ENCODE measurements at regions not wholly inside any gene's neighbourhood (a gene's known extent, or its start where the extent isn't known, plus 50 kb on each side); places are given as distances from the start of the nearest gene placed in this dataset.

DNA sequence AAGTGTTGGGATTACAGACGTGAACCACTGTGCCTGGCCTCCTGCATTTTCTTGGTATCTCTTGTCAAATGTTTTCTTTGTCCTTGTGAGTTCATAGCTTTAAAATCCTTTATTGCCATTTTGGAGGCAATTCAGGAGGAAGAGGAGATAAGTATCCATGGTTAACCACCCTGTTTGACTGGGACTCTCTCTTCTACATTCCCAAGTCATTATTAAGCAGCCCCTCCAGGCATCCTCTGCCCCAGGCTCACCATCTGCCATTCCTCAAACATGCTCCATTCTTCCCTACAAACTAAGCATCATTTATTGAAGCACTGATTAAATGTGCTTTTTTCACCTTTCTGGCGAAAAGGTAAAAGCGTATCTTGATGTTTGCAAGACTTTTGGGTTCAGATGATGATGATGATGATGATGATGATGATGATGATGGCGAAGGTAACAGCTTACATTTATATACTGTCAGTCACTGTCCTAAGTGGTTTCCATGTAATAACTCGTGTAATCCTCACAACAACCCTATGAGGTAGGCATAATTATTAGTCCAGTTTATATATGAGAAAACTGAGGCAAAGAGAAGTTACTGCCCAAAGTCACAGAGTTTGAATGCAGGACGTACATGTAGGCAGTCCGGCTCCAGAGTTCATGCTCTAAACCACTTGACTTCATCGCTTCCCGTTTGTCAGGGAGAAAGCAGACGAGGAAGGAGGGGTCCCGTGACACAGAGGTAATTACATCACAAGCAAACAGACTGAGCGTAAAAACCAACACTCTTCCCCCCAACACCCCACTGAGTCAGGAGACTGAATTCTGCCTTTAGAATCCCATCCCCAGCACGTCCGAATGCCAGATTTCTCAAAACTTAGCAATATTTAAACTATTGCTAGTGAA, 69.7 kb upstream of the ACKR3 start:
- ChIA-PET CTCF (no interaction called here), POLR2A (no interaction called here)
- Mint-ChIP-seq H3K4me1 (ENCODE audit: low read depth) (no peaks in the 10 kb centered on the region), H3K27ac (no peak overlapping the region), H3K36me3 (no peaks in the 10 kb centered on the region), H3K9me3 (no peaks in the 10 kb centered on the region), H3K4me3 (no peak overlapping the region), H3K27me3 (peaks cover 16% of the 10 kb centered on the region)
- intact Hi-C loops (cut with micrococcal nuclease): no loop called here
- DNase-seq: no peak

DNA sequence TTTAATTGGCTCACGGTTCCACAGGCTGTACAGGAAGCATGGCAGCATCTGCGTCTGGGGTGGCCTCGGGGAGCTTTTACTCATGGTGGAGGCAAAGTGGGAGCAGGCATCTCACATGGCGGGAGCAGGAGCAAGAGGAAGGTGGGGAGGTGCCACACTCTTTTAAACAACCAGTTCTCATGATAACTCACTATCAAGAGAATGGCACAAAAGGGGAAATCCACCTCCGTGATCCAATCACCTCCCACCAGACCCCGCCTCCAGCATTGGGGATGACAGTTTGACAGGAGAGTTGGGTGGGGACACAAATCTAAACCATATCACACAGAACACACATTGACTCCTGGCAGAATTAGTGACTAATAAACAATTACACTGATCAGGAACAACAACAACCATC, 68.6 kb upstream of the ACKR3 start:
- intact Hi-C loops (cut with micrococcal nuclease): no loop called here
- Mint-ChIP-seq H3K36me3 (no peaks in the 10 kb centered on the region), H3K9me3 (no peaks in the 10 kb centered on the region), H3K4me3 (no peak overlapping the region), H3K4me1 (ENCODE audit: low read depth) (no peaks in the 10 kb centered on the region), H3K27me3 (peaks cover 20% of the 10 kb centered on the region), H3K27ac (no peak overlapping the region)
- ChIA-PET POLR2A (no interaction called here), CTCF (interaction anchor here (1.7 kb wide), 1 partner anchor 12 kb away, joined by 4 read pairs; no protein-coding TSS in a partner anchor)
- DNase-seq: no peak

- Mint-ChIP-seq H3K4me3 (no peak overlapping the region), H3K36me3 (no peaks in the 10 kb centered on the region), H3K27ac (no peak overlapping the region), H3K27me3 (peaks cover 25% of the 10 kb centered on the region), H3K9me3 (no peaks in the 10 kb centered on the region), H3K4me1 (ENCODE audit: low read depth) (no peaks in the 10 kb centered on the region)
- DNase-seq: no peak
- POLR2A ChIA-PET: no interaction called here
- intact Hi-C loops (cut with micrococcal nuclease): no loop called here
- CTCF ChIA-PET: interaction anchor here (1.2 to 1.7 kb wide), 2 partner anchors 12 to 68 kb away, joined by 4 read pairs; partner anchors contain the start of gene ACKR3
Observed at GRCh38 chr2:236501531-236501930, 68.1 kb upstream of the ACKR3 start.

DNA sequence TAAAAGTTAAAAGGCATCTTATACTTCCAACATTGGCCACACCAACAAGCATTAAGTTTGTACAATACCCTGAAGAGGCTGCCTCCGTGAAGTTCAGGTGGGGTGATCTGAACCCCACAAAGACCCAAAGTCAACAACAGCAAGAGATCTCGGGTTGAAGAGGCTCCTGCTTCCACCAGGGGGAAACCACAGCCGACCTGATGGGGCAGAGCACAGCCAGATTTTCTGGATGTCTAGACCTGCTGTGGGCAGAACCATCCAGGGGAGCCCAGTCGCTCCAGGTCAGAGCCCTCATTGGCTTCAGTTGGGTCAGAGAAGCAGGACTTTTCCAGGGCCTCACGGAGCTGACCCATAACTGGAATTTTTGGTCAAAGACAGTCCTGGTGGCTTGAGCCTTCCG, 66.5 kb upstream of the ACKR3 start:
- ChIA-PET POLR2A (no interaction called here), CTCF (no interaction called here)
- no peak for DNase-seq
- no peaks in the 10 kb centered on the region for H3K36me3 Mint-ChIP-seq
- no peak overlapping the region for H3K4me3 Mint-ChIP-seq
- H3K9me3 Mint-ChIP-seq: no peaks in the 10 kb centered on the region
- intact Hi-C loops (cut with micrococcal nuclease): no loop called here
- no peak overlapping the region for H3K27ac Mint-ChIP-seq
- H3K27me3 Mint-ChIP-seq: peaks cover 32% of the 10 kb centered on the region
- H3K4me1 Mint-ChIP-seq (ENCODE audit: low read depth): peaks cover 8% of the 10 kb centered on the region

GRCh38 chr2:236503583-236503982, 66.0 kb upstream of the ACKR3 start:
- H3K27ac Mint-ChIP-seq: no peak overlapping the region
- no peaks in the 10 kb centered on the region for H3K9me3 Mint-ChIP-seq
- H3K4me1 Mint-ChIP-seq (ENCODE audit: low read depth): peaks cover 8% of the 10 kb centered on the region
- no peak for DNase-seq
- H3K4me3 Mint-ChIP-seq: no peak overlapping the region
- H3K27me3 Mint-ChIP-seq: peaks cover 35% of the 10 kb centered on the region
- no peaks in the 10 kb centered on the region for H3K36me3 Mint-ChIP-seq
- ChIA-PET POLR2A (no interaction called here), CTCF (no interaction called here)
- intact Hi-C loops (cut with micrococcal nuclease): no loop called here

DNA sequence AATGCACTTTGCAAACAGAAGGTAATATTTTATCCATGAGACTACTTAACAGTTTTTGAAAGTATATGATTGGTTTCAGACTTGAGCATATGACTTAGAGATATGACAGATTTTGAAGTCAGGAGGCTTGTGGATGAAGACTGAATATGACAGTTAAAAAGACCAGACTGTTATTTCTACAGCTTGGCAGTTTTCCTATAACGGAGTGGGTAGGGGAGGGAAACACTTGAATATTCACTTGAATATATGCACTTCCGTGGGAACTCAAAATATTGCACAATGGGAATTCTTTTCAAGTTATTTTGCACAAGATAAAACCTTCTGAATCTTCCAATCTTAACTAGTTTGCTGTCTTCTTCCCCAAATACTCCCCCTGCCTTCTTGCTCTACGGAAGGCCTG, 64.6 kb upstream of the ACKR3 start:
- ChIA-PET POLR2A (no interaction called here), CTCF (no interaction called here)
- Mint-ChIP-seq H3K27me3 (peaks cover 36% of the 10 kb centered on the region), H3K9me3 (no peaks in the 10 kb centered on the region), H3K27ac (no peak overlapping the region), H3K4me3 (no peak overlapping the region), H3K4me1 (ENCODE audit: low read depth) (peaks cover 11% of the 10 kb centered on the region), H3K36me3 (no peaks in the 10 kb centered on the region)
- DNase-seq: no peak
- intact Hi-C loops (cut with micrococcal nuclease): no loop called here

GRCh38 chr2:236505648-236506047, 64.0 kb upstream of the ACKR3 start:
- POLR2A ChIA-PET: no interaction called here
- CTCF ChIA-PET: no interaction called here
- Mint-ChIP-seq H3K36me3 (no peaks in the 10 kb centered on the region), H3K9me3 (no peaks in the 10 kb centered on the region), H3K4me1 (ENCODE audit: low read depth) (peaks cover 14% of the 10 kb centered on the region), H3K4me3 (no peak overlapping the region), H3K27ac (no peak overlapping the region), H3K27me3 (peaks cover 34% of the 10 kb centered on the region)
- DNase-seq: no peak
- intact Hi-C loops (cut with micrococcal nuclease): no loop called here

DNA sequence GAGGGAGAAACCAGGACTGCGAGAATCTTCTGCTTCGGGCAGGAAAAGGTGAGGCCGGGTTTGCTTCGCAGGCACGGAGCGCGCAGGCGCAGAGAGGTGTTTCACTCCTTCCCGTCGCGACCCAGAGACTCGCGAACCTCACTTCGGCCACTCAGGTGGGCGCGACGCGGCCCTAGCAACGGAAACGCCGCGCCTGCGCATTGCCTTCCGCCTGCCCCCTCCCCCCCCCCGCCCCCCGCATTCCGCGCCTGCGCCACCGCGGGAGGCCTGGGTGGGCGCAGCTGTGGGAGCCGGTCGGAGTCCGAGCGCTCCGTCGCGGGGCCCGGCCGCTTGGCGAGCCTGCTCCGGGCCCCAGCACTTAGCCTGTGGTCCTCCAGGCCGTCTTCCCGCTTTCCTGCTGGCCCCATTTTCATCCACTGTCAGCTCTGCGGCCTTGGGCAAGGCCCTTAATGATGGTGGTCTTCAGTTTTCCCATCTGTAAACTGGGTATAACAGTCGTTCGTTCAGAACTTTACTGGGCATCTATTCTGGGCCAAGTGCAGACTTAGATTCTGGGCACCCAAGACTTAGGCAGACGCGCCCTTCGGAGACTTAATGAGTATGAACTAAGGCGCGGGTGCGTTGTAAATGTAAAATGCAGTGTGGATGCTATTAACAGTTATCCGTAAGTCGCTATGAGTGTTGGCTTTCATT, 62.1 kb upstream of the ACKR3 start:
- Mint-ChIP-seq H3K9me3 (no peaks in the 10 kb centered on the region), H3K36me3 (no peaks in the 10 kb centered on the region), H3K4me3 (peak overlapping the region; percentile 40), H3K27ac (no peak overlapping the region), H3K4me1 (ENCODE audit: low read depth) (peaks cover 14% of the 10 kb centered on the region), H3K27me3 (peaks cover 30% of the 10 kb centered on the region)
- CTCF ChIA-PET: no interaction called here
- DNase-seq: peak; percentile 61
- POLR2A ChIA-PET: no interaction called here
- intact Hi-C loops (cut with micrococcal nuclease): no loop called here

DNA sequence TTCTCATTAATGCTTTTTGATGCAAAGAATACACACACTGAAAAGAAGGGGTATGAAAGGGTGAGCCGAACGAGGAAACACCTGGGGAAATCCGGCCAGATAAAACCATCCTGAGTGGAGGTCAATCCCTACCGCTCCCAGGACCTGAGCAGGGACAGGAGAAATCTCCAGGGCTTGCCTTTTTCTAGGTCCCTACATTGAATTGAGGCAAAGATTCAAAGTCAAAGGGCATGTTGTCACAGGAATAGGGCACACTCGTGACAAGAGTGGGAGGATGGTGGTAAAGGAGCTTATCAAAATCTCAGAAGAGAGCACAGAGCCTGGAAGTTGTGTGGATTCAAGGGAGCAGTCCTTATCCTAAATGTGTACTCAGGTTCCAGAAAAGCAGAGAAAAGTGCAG, 61.2 kb upstream of the ACKR3 start:
- Mint-ChIP-seq H3K36me3 (no peaks in the 10 kb centered on the region), H3K4me1 (ENCODE audit: low read depth) (peaks cover 14% of the 10 kb centered on the region)

DNA sequence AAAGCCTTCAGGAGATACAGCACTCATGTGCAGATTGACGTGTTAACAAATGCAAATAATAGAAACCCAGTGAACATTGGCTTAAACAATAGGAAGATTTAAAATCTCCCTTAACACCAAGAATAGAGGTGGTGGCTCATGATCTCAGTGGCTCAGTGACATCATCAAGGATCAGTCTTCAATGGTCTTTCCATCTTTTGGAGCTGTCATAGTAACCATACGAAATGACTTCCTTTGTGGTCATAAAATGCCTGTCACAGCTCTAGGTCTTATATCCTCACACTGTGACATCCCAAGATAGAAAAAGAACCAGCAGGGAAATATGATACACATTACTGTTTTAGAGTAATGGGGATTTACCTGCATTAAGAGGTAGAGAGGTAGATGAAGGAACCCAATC, 59.6 kb upstream of the ACKR3 start:
- peaks cover 14% of the 10 kb centered on the region for H3K4me1 Mint-ChIP-seq (ENCODE audit: low read depth)
- ChIA-PET POLR2A (no interaction called here), CTCF (interaction anchor here (0.6 to 6.8 kb wide), 3 partner anchors 11 to 60 kb away, joined by 3 to 135 read pairs (median 3); partner anchors contain the start of gene ACKR3)
- H3K36me3 Mint-ChIP-seq: no peaks in the 10 kb centered on the region
- intact Hi-C loops (cut with micrococcal nuclease): no loop called here
- H3K9me3 Mint-ChIP-seq: no peaks in the 10 kb centered on the region
- no peak for DNase-seq
- no peak overlapping the region for H3K27ac Mint-ChIP-seq
- H3K27me3 Mint-ChIP-seq: peaks cover 23% of the 10 kb centered on the region
- H3K4me3 Mint-ChIP-seq: no peak overlapping the region

More for the DNA sequence above, 61.2 kb upstream of the ACKR3 start:
- ChIA-PET POLR2A (no interaction called here), CTCF (no interaction called here)
- DNase-seq: no peak
- H3K27me3 Mint-ChIP-seq: peaks cover 30% of the 10 kb centered on the region
- intact Hi-C loops (cut with micrococcal nuclease): no loop called here
- H3K9me3 Mint-ChIP-seq: no peaks in the 10 kb centered on the region
- H3K27ac Mint-ChIP-seq: no peak overlapping the region
- no peak overlapping the region for H3K4me3 Mint-ChIP-seq

- no peak overlapping the region for H3K27ac Mint-ChIP-seq
- CTCF ChIA-PET: interaction anchor here (0.8 to 6.8 kb wide), 9 partner anchors 16 to 562 kb away, joined by 3 to 135 read pairs (median 6); partner anchors contain the start of gene ACKR3
- no peak overlapping the region for H3K4me3 Mint-ChIP-seq
- POLR2A ChIA-PET: interaction anchor here (1.7 kb wide), 1 partner anchor 42 kb away, joined by 3 read pairs; no protein-coding TSS in a partner anchor
- H3K9me3 Mint-ChIP-seq: no peaks in the 10 kb centered on the region
- no peaks in the 10 kb centered on the region for H3K36me3 Mint-ChIP-seq
- H3K4me1 Mint-ChIP-seq (ENCODE audit: low read depth): peaks cover 14% of the 10 kb centered on the region
- intact Hi-C loops (cut with micrococcal nuclease): no loop called here
- H3K27me3 Mint-ChIP-seq: peaks cover 16% of the 10 kb centered on the region
- no peak for DNase-seq
Observed at GRCh38 chr2:236511266-236511665, 58.4 kb upstream of the ACKR3 start.

- peaks cover 9% of the 10 kb centered on the region for H3K27me3 Mint-ChIP-seq
- ChIA-PET POLR2A (interaction anchor here (1.7 kb wide), 2 partner anchors 41 to 57 kb away, joined by 3 to 7 read pairs; partner anchors contain the start of gene ACKR3), CTCF (interaction anchor here (0.6 to 6.8 kb wide), 31 partner anchors 10 to 563 kb away, joined by 3 to 135 read pairs (median 7); partner anchors contain the start of gene ACKR3)
- intact Hi-C loops (cut with micrococcal nuclease): loop anchor here (2.0 kb wide), 1 partner anchor 159 kb away; no protein-coding TSS in a partner anchor
- H3K36me3 Mint-ChIP-seq: no peaks in the 10 kb centered on the region
- H3K27ac Mint-ChIP-seq: no peak overlapping the region
- no peak for DNase-seq
- H3K4me1 Mint-ChIP-seq (ENCODE audit: low read depth): peaks cover 8% of the 10 kb centered on the region
- no peak overlapping the region for H3K4me3 Mint-ChIP-seq
- H3K9me3 Mint-ChIP-seq: no peaks in the 10 kb centered on the region
Observed at GRCh38 chr2:236512267-236512666, 57.4 kb upstream of the ACKR3 start.
